ENCODE measurements at regions not wholly inside any gene's neighbourhood (a gene's known extent, or its start where the extent isn't known, plus 50 kb on each side); places are given as distances from the start of the nearest gene placed in this dataset.

DNA sequence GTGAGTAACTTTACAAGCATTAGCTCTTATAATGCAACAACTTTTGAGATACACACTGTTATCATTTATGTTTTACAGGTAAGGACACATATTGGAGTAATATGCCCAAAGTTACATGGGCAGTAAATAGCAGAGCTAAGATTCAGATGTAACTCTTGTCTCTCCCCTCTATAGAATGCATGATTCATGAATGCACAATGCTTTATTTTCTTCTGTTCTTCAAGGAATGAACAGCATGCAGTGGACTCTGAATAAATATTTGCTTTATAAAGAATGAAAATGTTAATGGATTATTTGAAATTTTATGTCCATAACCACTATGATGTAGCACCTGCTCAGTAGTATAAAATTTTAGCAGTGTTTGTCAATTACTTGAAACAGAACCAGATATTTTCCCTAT lies 629.5 kb downstream of the KCTD16 start:
- DNase-seq (ENCODE audit: extremely low spot score, insufficient read length, low read depth), result no peak
- FAIRE-seq, result no peak

- DNase-seq (ENCODE audit: extremely low spot score, insufficient read length, low read depth), result no peak
- FAIRE-seq, result no peak
Measured at GRCh38 chr5:144798595-144798994, 627.9 kb downstream of the KCTD16 start.

DNA sequence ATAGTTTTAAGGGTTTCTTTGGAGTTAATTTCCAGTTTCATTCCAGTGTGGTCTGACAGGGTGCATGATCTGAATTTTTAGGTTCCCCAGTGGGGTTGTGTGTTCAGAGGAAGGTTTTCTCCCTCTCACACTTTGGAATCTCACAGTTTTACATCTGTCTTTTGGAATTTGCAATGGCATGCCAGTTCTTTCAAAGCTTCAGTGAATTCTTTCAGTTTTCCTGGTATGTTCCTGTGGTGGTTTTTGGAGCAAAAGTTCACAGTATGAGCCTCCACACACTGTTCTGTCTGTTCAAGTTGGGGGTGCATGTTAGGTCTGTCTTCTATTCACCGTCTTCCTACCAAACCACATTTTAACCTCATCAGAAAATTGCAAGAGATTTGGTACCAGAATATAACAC lies 624.2 kb downstream of the KCTD16 start:
- FAIRE-seq (no peak), DNase-seq (ENCODE audit: extremely low spot score, insufficient read length, low read depth) (no peak)

- DNase-seq (ENCODE audit: extremely low spot score, insufficient read length, low read depth) (no peak), FAIRE-seq (no peak)
Measured at GRCh38 chr5:144788556-144788955, 617.9 kb downstream of the KCTD16 start.

GRCh38 chr5:144788046-144788445 lies 617.4 kb downstream of the KCTD16 start:
- no peak for FAIRE-seq
- DNase-seq (ENCODE audit: extremely low spot score, insufficient read length, low read depth), result no peak

- FAIRE-seq (no peak), DNase-seq (ENCODE audit: extremely low spot score, insufficient read length, low read depth) (no peak)
Measured at GRCh38 chr5:144779368-144779767, 608.7 kb downstream of the KCTD16 start.

- no peak for FAIRE-seq
- DNase-seq (ENCODE audit: extremely low spot score, insufficient read length, low read depth), result no peak
Measured at GRCh38 chr5:144778561-144778960, 607.9 kb downstream of the KCTD16 start.

- FAIRE-seq, result no peak
- no peak for DNase-seq (ENCODE audit: extremely low spot score, insufficient read length, low read depth)
Measured at GRCh38 chr5:144774197-144774596, 603.5 kb downstream of the KCTD16 start.

DNA sequence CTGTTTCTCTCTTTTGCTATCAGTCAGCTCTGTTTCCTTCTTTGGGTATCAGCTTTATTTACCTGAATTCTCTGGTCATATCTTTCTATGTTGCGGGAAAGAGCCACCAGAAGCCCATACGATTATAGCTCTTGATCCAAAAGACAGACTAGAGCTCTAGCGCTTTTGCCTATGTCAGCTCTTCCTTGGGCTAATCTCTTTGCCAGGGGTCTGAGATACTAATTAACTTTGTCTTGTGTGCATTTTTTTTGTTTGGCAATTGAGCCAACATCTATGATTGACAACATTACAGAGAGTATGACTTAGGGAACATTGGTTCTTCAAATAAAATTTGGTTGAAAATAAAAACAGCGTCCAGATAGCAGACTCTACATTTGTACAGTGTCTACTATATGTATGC lies 603.0 kb downstream of the KCTD16 start:
- no peak for FAIRE-seq

DNA sequence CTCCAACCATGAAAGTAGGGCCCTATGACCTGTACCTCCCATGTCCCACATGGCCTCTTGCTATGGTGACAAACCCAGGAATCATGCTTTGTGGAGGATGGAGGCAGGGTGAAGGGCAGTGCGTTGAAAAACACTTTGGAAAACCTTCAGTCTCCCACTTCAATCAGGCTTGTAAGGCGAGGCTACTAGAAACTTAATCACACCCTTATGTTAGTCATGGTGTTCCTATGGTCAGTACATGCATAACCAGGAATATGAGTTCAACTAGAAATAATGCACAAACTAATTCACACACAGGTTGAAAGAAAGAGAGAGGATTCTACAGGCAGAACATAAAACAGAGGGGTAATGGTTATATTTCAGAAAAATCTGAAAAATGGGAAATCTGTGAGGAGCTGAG lies 601.1 kb downstream of the KCTD16 start:
- no peak for DNase-seq (ENCODE audit: extremely low spot score, insufficient read length, low read depth)
- no peak for FAIRE-seq

More for the DNA sequence above, 603.0 kb downstream of the KCTD16 start:
- no peak for DNase-seq (ENCODE audit: extremely low spot score, insufficient read length, low read depth)

DNA sequence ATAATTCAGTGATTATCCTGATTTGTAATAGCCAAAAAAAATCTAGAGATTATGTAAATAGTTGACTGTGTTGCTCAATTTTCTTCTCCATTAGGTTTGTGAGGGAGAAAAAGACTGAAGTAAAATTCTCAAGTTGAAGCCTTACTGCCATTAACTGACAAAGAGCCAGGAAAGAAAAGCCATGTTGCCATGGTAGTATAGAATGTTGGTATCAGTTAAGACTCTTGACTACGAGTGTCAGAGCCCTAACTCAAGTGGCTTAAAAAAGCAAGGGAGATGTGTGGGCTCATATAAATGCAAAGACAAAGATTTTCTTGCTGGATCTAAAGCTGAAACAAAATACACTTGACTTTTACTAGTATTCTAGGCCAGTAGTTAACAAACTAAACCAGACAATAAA lies 571.7 kb downstream of the KCTD16 start:
- no peak for DNase-seq (ENCODE audit: extremely low spot score, insufficient read length, low read depth)
- no peak for FAIRE-seq

- DNase-seq (ENCODE audit: extremely low spot score, insufficient read length, low read depth) (no peak), FAIRE-seq (no peak)
Measured at GRCh38 chr5:144731786-144732185, 561.1 kb downstream of the KCTD16 start.

GRCh38 chr5:144712090-144712489 lies 541.4 kb downstream of the KCTD16 start:
- DNase-seq (ENCODE audit: extremely low spot score, insufficient read length, low read depth) (peak; percentile 1), FAIRE-seq (no peak)

DNA sequence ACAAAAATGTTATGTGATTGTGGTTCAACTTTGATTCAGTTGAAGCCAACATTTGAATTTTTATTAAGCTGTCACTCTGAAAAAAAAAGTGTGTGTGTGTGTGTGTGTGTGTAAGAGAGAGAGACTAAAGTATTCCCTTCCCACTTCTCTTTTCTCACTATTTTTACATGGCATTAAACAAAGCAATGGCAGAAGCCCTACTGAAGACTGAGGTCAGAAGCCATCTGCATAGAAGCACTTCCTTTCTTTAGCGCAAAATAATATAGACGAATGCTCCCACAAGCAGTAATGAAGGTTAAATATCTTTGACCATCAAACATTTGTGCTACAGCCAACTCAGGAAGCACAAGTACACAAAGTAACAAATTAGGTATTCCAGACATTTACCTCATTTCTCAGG lies 540.5 kb downstream of the KCTD16 start:
- no peak for DNase-seq (ENCODE audit: extremely low spot score, insufficient read length, low read depth)
- FAIRE-seq, result no peak

GRCh38 chr5:144710637-144711036 lies 540.0 kb downstream of the KCTD16 start:
- FAIRE-seq (no peak), DNase-seq (ENCODE audit: extremely low spot score, insufficient read length, low read depth) (no peak)

- FAIRE-seq, result no peak
Measured at GRCh38 chr5:144703776-144704175, 533.1 kb downstream of the KCTD16 start.

GRCh38 chr5:144698484-144698883 lies 527.8 kb downstream of the KCTD16 start:
- FAIRE-seq (no peak), DNase-seq (ENCODE audit: extremely low spot score, insufficient read length, low read depth) (no peak)

More at GRCh38 chr5:144703776-144704175, 533.1 kb downstream of the KCTD16 start:
- no peak for DNase-seq (ENCODE audit: extremely low spot score, insufficient read length, low read depth)

GRCh38 chr5:144697847-144698262 lies 527.2 kb downstream of the KCTD16 start:
- FAIRE-seq (no peak), DNase-seq (ENCODE audit: extremely low spot score, insufficient read length, low read depth) (no peak)

- FAIRE-seq (no peak), DNase-seq (ENCODE audit: extremely low spot score, insufficient read length, low read depth) (no peak)
Measured at GRCh38 chr5:144691936-144692335, 521.3 kb downstream of the KCTD16 start.

DNA sequence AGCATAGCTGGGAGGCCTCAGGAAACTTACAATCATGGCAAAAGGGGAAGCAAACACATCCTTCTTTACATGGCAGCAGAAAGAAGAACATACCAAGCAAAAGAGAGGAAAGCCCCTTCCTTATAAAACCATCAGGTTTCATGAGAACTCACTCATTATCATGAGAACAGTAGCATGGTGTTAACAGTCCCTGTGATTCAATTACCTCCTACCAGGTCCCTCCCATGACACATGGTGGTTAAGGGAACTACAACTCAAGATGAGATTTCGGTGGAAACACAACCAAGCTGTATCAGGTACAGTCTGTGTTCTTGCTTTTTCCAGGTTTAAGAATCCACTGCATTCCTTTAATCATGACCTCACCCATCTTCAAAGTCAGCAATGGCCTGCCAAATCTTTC lies 514.2 kb downstream of the KCTD16 start:
- FAIRE-seq, result no peak
- DNase-seq (ENCODE audit: extremely low spot score, insufficient read length, low read depth), result no peak

- no peak for FAIRE-seq
- DNase-seq (ENCODE audit: extremely low spot score, insufficient read length, low read depth), result no peak
Measured at GRCh38 chr5:144680711-144681110, 510.0 kb downstream of the KCTD16 start.

- no peak for FAIRE-seq
- DNase-seq (ENCODE audit: extremely low spot score, insufficient read length, low read depth), result no peak
Measured at GRCh38 chr5:144671066-144671465, 500.4 kb downstream of the KCTD16 start.
